Progenitor cell of endocrine pancreas (in vitro differentiated cells): ENCODE measurements at regions not wholly inside any gene's neighbourhood (a gene's known extent, or its start where the extent isn't known, plus 50 kb on each side); places are given as distances from the start of the nearest gene placed in this dataset.

ENCODE experiments used
- DNase-seq: peaks from one replicate; pipeline ENCODE4 v3.0.0; 2021; ENCODE audit warnings: low spot score; ENCODE audit not compliant: unreplicated experiment
- H3K27ac Mint-ChIP-seq: 2 replicates; pipeline ENCODE4 v1.8.0; 2021; ENCODE audit warnings: mild to moderate bottlenecking, moderate library complexity, mixed read lengths
- H3K27me3 Mint-ChIP-seq: 2 replicates; pipeline ENCODE4 v1.8.0; 2021; ENCODE audit warnings: mixed read lengths
- H3K36me3 Mint-ChIP-seq: 2 replicates; pipeline ENCODE4 v1.8.0; 2022; ENCODE audit warnings: mixed read lengths; ENCODE audit not compliant: insufficient read depth
- H3K4me1 Mint-ChIP-seq: 2 replicates; pipeline ENCODE4 v1.8.0; 2021; ENCODE audit warnings: low read depth, mixed read lengths
- H3K4me3 Mint-ChIP-seq: 2 replicates; pipeline ENCODE4 v1.8.0; 2021; ENCODE audit warnings: low read depth, mild to moderate bottlenecking, moderate library complexity, mixed read lengths
- H3K9me3 Mint-ChIP-seq: 2 replicates; pipeline ENCODE4 v1.8.0; 2021; ENCODE audit warnings: low read depth, mixed read lengths
- TF ChIP-seq, protein P1 (sequence below): fragments of 200-600 bp; sonication (generic); IDR thresholded peaks from one replicate; pipeline ENCODE4 v1.5.0; 2021; ENCODE audit warnings: antibody characterized with exemption, mild to moderate bottlenecking; ENCODE audit not compliant: unreplicated experiment

DNA sequence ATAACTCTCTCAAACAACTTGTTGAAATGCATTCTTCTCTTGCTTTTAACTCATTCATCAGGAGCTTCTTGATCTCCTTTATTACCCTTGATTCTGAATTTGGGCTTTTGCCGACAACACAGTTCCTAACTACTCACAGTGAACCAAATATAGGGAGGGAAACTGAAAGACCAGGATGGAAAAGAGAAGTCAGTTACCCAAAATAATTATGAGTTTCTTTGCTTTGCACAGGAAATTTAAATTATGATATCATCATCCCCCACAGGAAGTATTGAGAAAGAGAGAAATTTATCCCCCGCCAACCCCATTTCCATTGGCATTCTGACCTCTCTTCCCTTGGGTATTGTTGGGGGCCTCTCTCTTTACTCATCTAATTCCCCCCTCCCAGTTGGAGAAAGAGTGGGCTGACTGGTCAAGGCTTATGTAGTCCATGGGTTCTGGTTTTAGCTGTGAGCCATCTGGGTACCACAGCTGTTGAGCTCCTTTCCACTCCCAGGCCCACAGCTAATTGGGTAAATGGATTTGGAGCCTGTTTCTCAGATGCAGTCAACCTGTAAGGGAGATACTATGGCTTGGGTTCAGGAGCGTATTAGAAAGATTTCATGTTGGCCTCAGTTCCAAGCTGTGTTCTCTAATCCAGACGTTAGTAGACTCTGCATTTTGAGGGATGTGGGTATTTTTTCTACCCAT is 109.0 kb downstream of the FZD1 start:
- no peak overlapping the region for H3K27ac Mint-ChIP-seq

DNA sequence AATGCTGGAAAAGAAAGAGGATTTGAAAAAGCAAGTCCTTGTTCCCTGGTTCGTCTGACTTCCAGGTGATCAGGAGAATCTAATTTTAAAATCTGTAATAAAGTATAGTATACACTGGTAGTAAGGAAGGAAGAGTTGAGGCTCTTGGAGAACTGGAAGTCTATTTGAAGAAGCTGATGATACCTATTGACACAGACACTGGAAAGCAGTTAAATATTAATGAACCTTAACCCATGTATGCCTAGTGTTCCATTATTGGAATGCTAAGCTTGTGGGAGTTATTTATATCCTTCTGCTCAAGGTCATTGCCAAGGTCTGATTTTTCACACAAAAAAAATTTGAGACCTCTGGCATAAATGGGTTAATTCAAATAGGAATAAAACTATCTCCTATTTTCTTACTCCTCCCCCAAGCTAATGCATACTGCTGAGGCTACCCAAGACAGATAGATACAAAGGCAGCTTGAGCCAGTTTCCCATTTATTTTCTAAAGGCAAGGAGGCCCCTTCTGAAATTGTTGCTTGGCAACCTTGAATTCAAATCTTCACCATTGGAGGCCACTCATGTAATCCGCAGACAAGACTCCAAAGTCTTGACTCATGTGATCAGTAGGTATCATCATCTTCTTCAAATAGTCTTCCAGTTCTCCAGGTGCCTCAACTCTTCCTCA is 110.2 kb downstream of the FZD1 start:
- Mint-ChIP-seq H3K36me3 (no peaks in the 10 kb centered on the region), H3K27ac (no peak overlapping the region), H3K9me3 (no peaks in the 10 kb centered on the region), H3K4me3 (no peak overlapping the region), H3K4me1 (peaks cover 12% of the 10 kb centered on the region), H3K27me3 (peaks cover 5% of the 10 kb centered on the region)
- DNase-seq: no peak
- TF ChIP-seq, protein P1, sequence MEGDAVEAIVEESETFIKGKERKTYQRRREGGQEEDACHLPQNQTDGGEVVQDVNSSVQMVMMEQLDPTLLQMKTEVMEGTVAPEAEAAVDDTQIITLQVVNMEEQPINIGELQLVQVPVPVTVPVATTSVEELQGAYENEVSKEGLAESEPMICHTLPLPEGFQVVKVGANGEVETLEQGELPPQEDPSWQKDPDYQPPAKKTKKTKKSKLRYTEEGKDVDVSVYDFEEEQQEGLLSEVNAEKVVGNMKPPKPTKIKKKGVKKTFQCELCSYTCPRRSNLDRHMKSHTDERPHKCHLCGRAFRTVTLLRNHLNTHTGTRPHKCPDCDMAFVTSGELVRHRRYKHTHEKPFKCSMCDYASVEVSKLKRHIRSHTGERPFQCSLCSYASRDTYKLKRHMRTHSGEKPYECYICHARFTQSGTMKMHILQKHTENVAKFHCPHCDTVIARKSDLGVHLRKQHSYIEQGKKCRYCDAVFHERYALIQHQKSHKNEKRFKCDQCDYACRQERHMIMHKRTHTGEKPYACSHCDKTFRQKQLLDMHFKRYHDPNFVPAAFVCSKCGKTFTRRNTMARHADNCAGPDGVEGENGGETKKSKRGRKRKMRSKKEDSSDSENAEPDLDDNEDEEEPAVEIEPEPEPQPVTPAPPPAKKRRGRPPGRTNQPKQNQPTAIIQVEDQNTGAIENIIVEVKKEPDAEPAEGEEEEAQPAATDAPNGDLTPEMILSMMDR: no peak

More for the DNA sequence above, 109.0 kb downstream of the FZD1 start:
- no peak for DNase-seq
- Mint-ChIP-seq H3K4me3 (no peak overlapping the region), H3K4me1 (peaks cover 12% of the 10 kb centered on the region), H3K9me3 (no peaks in the 10 kb centered on the region), H3K27me3 (peaks cover 5% of the 10 kb centered on the region), H3K36me3 (no peaks in the 10 kb centered on the region)
- TF ChIP-seq, protein P1: no peak

DNA sequence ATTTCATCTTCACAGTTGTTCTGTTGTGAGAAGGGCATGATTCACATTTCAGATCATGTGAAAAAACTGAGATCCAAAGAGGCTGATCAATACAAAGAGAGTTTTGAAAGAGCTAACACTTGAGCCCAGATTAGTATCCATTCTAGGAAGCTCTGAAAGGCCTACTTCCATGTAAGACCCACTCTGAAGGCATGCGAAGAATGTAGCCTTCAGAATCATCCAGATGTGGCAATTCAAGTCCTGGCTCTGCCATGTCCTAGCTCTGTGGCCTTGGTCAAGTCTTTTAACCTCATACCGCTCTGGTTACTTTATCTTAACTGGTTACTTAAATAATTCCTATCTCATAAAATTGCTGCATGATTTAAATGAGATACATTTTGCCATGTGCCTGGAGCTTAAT is 111.1 kb downstream of the FZD1 start:
- H3K36me3 Mint-ChIP-seq: no peaks in the 10 kb centered on the region

DNA sequence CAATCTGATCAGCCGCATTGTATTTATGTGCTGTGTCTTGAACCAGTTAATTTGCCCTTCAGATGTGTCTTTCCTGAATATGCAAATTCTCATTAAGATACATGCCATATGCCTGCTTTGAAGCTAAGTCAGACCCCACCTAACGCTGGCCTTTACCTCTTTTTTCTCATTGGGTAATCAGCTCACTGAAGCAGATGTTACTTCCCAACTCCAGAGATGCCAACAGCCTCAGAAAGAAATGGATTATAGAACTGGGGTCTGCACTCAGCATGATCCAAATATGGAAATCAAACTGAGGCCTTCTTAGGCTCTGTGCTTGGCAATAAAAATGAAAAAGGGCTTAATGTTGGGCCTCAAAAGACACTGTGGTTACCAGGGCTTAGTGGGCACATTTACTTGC is 113.9 kb downstream of the FZD1 start:
- no peaks in the 10 kb centered on the region for H3K9me3 Mint-ChIP-seq
- no peak overlapping the region for H3K27ac Mint-ChIP-seq
- H3K4me1 Mint-ChIP-seq: peaks cover 4% of the 10 kb centered on the region
- H3K36me3 Mint-ChIP-seq: no peaks in the 10 kb centered on the region
- no peaks in the 10 kb centered on the region for H3K27me3 Mint-ChIP-seq
- DNase-seq: no peak
- H3K4me3 Mint-ChIP-seq: no peak overlapping the region
- TF ChIP-seq, protein P1: no peak

More for the DNA sequence above, 111.1 kb downstream of the FZD1 start:
- H3K4me1 Mint-ChIP-seq: peaks cover 12% of the 10 kb centered on the region
- peaks cover 5% of the 10 kb centered on the region for H3K27me3 Mint-ChIP-seq
- no peak for DNase-seq
- TF ChIP-seq, protein P1: no peak
- no peak overlapping the region for H3K27ac Mint-ChIP-seq
- H3K9me3 Mint-ChIP-seq: no peaks in the 10 kb centered on the region
- no peak overlapping the region for H3K4me3 Mint-ChIP-seq

DNA sequence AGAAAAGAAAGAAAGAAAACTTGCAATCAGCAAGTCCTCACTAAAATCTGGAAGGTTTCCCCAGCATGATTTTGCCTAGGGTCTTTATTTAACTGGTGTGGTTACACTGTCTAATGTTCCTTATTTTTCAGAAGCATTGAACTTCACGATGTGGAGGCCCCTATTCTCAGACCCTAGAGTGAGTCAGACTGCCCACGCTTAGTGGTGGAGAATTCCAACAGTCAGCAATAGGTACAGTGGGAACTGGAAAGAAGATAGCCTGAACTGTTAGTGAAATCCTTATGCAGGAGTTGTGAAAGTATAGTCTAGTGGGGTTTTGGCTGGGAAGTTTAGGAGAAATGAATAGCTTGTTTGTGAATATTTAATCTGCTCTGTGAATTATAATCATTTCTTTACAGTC is 115.0 kb downstream of the FZD1 start:
- no peaks in the 10 kb centered on the region for H3K36me3 Mint-ChIP-seq
- DNase-seq: no peak
- no peaks in the 10 kb centered on the region for H3K9me3 Mint-ChIP-seq
- no peak overlapping the region for H3K4me3 Mint-ChIP-seq
- no peak overlapping the region for H3K27ac Mint-ChIP-seq
- TF ChIP-seq, protein P1: no peak
- no peaks in the 10 kb centered on the region for H3K27me3 Mint-ChIP-seq
- peaks cover 3% of the 10 kb centered on the region for H3K4me1 Mint-ChIP-seq
